GM18507 (cell line): ENCODE measurements at regions not wholly inside any gene's neighbourhood (a gene's known extent, or its start where the extent isn't known, plus 50 kb on each side); places are given as distances from the start of the nearest gene placed in this dataset.
"Not testable (repeated sequence)": the region's sequence is repeated elsewhere in the genome, so short reads cannot be mapped to it uniquely, and the experiment has no call there.

ENCODE experiments used
- DNase-seq: peaks from one replicate; pipeline ENCODE4 v3.0.0; 2011; ENCODE audit warnings: low read depth; ENCODE audit not compliant: insufficient read length; ENCODE audit errors: extremely low spot score
- FAIRE-seq: peaks from 2 replicates; lab custom pipeline; 2011; peaks lifted over from hg19 to GRCh38; lab: Jason Lieb, UNC

DNA sequence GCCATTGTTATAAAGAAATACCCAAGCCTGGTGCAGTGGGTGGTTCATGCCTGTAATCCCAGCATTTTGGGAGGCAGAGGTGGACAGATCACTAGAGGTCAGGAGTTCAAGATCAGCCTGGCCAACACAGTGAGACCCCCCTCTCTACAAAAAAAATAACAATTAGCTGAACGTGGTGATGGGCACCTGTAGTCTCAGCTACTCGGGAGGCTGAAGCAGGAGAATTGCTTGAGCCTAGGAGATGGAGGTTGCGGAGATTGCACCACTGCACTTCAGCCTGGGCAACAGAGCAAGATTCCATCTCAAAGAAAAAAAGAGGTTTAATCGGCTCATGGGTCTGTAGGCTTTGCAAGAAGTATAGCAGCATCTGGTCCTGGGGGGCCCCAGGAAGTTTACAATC lies 284.0 kb downstream of the RASEF start:
- FAIRE-seq = not testable (repeated sequence)

DNA sequence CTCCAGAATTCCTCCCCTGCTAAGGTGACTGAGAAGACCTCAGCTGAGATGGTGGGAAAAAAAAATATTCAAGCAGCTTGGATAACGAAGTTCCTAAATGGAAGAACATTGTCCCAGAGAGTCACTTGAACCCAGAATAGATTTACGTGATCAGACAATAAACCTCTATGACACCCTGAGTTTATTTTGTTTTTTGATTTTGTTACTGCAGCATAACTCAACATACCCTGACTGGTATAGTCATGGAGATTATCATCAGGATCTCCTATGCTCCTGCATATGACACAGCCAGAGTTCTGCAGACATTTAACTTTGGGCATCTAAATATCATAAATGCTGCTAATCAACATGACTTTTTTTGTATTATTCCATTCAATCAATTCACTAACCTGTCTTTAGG lies 282.9 kb downstream of the RASEF start:
- FAIRE-seq = no peak
- DNase-seq = no peak

More for the DNA sequence above, 284.0 kb downstream of the RASEF start:
- not testable (repeated sequence) for DNase-seq

DNA sequence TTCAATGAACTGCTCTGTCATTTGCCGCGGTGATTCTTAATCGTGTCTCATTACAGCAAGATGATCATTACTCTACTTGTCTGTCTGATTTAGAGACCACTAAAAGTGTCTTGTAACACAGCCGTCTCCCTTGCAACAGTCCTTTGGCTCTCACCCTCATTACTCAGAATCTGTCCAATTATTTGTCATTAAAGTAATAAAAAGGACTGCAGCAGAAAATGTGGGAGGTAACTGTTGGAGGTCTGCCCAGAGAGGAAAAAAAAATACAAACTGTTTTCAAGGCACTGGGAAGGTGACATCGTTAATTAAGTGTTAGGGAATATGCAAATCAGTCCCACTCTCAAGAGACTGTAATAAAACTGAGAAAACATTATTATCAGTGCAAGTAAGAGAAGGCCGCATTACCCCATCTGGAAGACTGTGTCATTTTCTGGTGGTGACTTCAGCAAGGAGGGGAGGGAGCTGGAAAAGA lies 281.0 kb downstream of the RASEF start:
- no peak for FAIRE-seq
- DNase-seq = no peak

DNA sequence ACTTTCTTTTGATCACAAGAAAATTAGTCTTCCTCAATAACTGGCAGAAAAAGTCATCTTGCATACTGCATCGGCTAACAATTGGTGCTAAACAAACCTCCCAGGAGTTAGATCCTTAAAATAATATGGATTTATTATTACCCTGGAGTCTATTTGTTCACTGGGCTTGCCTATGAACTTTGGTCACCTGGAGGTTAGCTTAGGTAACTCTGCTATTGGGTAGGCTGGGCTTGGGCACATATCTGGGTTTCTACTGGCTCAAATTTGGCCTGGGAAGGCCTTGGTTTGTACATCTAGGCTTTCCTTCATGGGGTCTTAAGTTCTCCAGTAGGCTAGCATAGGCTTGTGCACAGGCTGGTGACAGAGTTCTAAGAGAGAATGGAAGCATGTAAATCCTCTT lies 279.9 kb downstream of the RASEF start:
- DNase-seq = no peak

DNA sequence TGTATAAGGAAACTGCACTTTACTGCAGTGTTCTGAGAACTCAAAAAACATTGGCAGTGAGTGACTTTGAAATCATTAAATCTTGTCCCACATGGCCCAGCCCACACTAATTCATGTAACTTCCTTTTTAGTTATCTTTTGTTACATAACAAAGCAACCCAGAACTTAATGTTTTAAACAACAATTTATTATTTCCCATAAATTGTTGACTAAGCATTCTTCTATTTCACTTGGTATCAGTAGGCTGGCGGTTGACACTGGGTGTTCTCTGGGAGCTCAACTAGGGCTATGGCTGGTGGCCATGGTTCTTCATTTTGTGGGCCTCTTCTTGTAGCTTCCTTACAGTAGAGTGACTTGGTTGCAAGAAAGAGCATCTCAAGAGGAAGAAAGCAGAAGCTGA lies 278.4 kb downstream of the RASEF start:
- DNase-seq (no peak), FAIRE-seq (no peak)

More for the DNA sequence above, 279.9 kb downstream of the RASEF start:
- no peak for FAIRE-seq

DNA sequence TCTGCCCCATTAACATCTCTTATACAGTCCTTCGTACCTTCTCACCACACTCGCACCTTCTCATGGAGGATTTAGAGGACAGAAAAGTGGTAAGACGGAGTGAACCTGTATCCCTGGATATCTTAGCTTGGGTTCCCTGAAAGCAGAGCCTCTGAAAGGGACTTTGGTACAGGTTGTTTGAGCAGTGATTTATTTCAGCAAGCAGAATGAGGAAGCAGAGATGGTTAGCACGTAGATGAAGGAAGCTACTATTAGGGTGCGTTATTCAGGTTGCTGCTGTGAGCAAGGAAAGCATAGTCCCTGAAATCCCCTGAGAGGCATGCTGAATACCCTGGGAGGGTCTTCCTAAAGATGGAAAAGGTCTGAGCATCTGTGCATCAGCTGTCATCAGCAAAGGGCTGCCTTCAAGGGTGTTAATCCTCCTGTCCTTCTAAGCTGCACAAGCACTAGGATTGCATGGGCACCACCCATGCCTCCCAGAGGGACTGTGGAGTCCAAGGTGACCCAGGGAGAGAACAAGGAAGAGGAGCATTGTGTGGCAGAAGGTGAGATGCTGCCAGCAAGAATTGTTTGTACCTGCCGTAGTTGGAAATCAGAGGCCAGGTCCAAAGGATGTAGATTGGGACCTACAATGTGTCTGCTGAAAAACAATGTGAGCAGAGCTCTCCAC lies 273.7 kb downstream of the RASEF start:
- DNase-seq (no peak), FAIRE-seq (no peak)

DNA sequence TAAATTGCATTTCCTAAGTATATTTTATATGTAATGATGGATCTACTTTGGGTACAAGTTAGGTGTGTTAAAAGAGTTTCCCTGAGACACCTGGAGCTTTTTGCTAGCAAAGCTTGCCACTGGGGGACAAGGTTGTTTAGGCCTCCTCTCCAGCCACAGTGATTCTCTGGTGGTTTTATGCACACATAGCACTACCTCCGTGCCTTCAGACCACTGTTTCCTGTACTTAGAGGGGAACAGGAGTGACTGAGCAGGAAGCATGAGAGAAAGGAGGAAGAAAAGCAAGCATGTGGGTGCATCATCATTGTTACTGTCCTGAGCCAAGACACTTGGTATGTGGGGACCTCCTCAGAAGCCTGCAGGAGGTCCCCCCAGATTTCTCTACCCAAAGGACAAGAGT lies 272.1 kb downstream of the RASEF start:
- FAIRE-seq (no peak), DNase-seq (no peak)

DNA sequence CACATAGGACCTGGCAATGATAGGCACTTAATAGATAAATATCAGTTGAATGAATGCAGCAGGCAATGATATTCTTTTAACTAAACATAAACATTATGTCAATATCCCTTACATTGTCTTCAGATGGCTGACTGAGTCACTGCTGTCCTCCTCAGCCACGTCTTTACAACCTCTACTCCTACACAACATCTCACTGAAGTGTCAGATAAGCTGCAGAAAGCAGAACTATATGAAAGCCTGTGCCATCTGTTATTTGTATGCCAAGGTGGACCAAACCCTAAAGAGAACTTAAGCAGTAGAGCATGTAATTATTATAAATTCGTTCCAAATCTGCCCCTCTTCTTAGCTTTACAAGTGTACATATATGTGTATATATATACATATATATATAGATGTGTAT lies 271.2 kb downstream of the RASEF start:
- DNase-seq (no peak), FAIRE-seq (no peak)

DNA sequence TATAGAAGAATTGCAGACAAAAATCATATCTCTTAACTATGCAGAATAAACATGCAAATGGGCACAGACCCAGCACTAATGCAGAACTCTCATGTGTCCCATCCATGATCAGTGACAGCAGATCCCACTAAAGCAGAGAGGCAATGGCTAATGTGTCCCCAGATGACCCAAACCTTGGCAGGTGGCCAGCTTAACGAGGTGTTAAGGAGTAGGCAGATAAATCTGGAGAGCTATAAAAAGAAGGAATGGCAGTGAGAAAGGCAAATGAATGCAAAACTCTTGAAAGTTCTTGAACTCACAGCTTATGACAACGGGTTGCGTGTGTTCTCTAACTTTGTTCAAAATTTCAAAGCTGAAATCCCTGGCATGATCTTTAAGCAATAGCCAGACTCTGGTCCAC lies 265.4 kb downstream of the RASEF start:
- FAIRE-seq (no peak), DNase-seq (no peak)

DNA sequence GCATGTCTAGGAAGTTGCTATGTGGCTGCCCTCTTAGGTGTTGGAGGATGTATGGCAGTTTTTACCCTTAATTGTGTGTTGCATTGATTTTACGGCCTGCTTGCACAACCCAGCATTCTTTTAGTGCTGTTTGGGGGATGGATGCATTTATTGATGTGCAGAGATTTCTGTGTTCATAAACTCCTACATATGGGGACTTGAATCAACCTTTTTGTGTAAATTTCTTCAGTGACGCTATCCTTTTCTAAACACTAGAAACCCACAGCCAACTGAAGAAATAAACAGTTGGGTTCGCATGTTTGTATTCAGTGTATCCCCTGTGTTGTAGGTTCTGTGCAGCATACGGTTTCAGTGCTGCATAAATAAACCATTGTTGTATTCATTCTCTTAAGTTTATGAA lies 263.7 kb downstream of the RASEF start:
- no peak for FAIRE-seq
- DNase-seq = no peak

DNA sequence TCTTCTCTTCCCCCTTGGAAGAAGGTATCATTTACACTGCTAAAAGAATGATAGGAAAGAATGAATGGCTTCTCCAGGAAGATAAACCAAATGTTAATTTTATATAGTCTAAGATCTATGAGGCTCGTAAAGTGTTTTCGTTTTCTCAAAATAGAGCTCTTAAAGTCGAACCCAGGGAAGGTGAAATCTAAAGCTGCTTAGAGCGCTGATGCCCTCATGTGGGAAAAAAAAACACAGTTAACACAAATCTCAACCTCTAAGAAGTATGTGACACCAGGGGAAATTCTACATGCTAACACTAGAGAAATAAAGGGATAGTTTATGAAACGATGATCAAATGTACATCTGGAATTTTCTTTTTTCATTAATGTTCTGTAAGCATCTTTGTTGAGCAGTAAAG lies 257.9 kb downstream of the RASEF start:
- DNase-seq (no peak), FAIRE-seq (no peak)

DNA sequence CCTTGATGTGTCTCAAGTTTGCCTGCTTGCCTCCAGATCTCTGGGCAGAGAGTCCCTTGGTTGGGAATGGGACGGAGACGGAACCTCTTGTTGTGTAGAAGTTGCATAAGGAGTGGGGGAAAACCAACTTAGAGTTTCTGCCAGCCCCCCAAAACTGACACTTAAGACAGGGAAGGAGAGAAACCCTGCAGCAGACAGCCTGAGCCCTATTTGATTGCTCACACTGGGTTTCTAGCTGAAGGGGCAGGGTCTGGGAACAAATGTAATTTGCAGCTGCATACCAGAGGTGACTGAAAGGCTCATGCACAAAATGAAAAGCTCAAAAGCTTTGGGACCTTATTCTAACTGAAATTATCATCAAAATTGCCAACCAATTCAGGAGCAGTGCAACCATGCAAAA lies 254.5 kb downstream of the RASEF start:
- no peak for FAIRE-seq

DNA sequence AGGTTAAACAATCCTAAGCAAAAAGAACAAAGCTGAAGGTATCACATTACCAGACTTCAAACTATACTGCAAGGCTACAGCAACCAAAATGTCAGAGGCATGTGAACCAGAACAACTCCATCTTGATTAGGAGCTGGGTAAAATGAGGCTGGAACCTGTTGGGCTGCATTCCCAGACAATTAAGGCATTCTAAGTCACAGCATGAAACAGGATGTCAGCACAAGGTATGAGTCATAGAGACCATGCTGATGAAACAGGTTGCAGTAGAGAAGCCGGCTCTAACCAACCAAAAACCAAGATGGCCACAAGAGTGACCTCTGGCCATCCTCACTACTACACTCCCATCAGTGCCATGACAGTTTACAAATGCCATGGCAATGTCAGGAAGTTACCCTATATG lies 252.0 kb downstream of the RASEF start:
- FAIRE-seq (no peak), DNase-seq (no peak)

More for the DNA sequence above, 254.5 kb downstream of the RASEF start:
- DNase-seq = no peak

DNA sequence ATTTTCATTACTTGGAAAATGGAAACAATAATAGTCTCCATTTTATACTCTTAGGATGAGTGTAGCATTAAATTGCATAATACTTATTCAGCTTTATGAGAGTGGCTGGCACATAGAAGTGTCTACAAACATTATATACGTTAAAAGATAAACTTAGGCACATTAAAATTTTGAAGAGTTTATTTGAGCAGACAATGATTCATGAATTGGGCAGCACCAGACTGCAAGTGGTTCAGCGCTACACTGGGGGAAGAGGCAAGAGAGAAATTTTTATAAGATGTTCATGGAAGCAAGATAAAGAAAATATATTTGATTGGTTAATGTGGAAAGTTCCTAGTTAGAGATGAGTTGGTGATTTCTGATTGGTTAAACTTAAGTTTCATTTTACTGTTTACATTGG lies 243.7 kb downstream of the RASEF start:
- DNase-seq = no peak
- no peak for FAIRE-seq

DNA sequence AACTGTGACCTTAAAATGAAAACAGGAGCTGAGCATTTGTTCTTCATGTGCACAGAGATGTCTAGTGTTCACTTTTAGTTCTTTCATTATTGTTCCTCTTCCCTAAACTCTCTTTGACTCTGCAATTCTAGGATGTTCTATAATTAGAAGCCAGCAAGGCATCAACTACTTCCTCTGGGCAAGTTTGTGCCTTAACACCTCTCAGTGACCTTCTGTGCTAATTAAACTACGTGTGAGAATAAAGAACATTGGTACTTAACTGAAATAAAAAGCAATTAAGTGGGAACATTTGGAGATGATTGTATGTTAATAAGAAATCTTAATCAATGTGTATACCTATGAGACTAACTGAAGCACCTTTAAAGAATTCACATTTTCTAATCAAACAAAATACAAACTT lies 242.8 kb downstream of the RASEF start:
- FAIRE-seq (no peak), DNase-seq (no peak)

DNA sequence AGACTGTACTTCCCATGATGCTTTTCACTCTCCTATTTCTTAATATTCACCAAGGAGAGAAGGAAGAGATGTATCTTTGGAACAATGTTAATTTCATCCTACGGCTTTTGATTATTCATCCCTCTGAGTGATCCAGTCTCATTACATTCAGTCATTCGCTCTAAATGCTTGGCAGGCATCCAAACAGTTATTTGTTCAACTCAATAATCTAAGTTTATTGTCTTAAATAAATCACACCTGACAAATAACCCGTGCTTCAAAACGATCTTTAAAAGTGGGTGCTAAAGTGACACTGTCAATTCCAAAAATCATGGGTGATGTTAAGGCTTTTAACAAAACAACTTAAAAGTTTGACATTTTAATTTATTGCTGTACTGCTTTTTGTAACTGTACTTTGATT lies 233.1 kb downstream of the RASEF start:
- DNase-seq (no peak), FAIRE-seq (no peak)

DNA sequence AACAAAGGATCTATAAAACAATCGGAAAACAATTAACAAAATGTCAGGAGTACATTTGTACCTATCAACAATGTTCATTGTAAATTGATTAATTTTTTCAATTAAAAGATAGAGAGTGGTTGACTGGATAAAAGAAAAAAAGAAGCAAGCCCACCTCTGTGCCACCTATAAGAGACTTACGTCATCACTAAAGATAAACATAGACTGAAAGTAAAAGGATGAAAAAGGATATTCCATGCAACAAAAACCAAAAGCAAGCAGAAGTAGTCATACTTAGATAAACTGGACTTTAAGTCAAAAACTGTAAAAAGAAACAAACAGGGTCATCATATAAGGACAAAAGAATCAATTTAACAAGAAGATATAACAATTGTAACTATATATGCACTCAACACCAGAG lies 197.4 kb downstream of the RASEF start:
- FAIRE-seq = no peak

DNA sequence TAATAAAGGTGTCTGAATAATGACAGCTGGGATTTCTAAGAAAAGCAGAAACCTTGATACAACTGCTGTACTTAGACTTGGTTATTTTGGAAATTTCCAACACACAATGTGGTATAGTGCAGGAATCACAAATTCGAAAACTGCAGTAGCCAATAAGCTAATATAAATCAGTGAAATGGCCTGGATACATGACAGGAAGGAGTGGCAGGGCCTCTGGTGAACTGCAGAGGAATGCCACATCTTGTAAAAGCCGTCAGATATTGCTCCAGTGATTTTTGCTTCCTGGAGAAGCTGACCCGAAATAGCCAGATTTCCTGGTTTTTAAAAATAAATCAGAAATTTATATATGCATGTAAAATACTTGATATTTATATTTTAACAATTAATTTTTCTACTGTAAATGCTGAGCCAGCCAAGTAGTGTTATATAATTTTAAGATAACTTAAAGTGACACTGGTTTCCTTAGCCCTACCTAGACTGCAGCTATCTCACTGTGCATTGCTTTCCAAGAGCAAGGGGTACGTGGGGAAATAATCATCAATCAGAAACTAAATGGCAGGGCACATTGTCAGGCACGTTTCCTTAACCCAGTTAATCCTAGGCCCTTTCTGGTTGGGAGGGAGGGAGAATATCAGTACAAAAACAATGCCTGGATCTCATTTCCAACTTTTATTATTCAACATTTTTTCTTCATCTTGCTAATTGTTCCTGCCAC lies 182.4 kb downstream of the RASEF start:
- FAIRE-seq = no peak
- DNase-seq = no peak

More for the DNA sequence above, 197.4 kb downstream of the RASEF start:
- DNase-seq = no peak

DNA sequence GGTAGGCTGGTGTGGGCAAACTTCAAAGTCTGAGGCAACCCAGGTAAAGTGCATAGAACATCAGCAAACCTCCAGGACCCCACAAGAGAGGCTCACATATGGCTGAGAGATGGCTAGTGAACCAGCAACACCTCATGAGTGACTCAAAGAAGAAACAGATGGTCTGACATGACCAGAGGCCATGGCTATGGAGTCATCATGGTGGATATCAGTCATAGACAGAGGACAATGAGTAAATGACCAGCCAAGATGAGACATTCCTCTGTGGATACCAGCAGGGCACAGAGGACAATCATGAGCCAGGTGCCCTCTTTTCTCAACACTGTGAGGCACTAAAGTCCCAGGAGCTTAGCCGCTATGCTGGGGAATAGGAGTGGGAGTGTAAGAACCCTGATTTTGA lies 180.8 kb downstream of the RASEF start:
- FAIRE-seq (no peak), DNase-seq (no peak)

DNA sequence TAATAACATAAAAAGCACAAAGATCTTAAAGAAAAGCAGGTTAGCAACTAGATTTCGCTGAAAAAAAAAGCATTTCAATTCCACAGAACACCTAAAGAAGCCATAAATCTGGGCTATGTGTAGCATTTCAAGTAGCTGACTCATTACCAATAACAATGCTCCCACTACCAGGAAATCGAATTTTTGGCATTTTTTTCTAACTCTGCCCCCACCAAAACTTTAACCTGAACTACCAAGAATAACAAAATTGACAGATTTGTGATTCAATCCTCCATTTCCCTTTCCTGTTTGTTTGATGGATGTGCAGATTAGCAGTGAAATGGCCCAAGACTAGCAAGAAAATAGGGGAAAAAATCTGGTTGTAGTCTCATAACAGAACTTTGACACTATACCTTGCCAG lies 180.2 kb downstream of the RASEF start:
- FAIRE-seq = no peak
- DNase-seq = no peak

DNA sequence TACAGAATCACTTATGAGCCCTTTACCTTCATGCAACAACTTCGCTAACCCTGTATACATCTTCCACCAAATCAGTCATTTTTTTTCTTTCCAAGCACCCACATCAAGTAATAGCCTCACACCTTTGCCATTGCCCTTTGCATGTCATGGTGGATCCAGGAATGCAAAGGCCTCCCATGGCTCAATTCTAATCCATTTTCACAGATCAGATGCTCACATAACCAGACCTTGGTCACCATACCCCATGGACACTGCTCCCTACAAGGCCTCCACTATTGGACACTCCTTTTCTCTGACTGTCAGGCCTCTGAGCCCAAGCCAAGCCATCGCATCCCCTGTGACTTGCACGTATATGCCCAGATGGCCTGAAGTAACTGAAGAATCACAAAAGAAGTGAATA lies 179.5 kb downstream of the RASEF start:
- no peak for FAIRE-seq
- no peak for DNase-seq
